Bronchial epithelial cell (primary cell): ENCODE measurements at regions not wholly inside any gene's neighbourhood (a gene's known extent, or its start where the extent isn't known, plus 50 kb on each side); places are given as distances from the start of the nearest gene placed in this dataset.
"Not testable (repeated sequence)": the region's sequence is repeated elsewhere in the genome, so short reads cannot be mapped to it uniquely, and the experiment has no call there.

ENCODE experiments used
- DNase-seq: peaks from one replicate; pipeline ENCODE4 v3.0.0-alpha.2; 2010; ENCODE audit warnings: low read depth
- FAIRE-seq: peaks from 2 replicates; lab custom pipeline; 2011; peaks lifted over from hg19 to GRCh38; lab: Jason Lieb, UNC
- H3K27me3 ChIP-seq: 2 replicates; pipeline ENCODE4 v1.5.1; 2011; ENCODE audit warnings: low read length; ENCODE audit not compliant: control insufficient read depth, insufficient read depth
- H3K36me3 ChIP-seq: 2 replicates; pipeline ENCODE4 v1.5.1; 2011; ENCODE audit warnings: low read length; ENCODE audit not compliant: control insufficient read depth, insufficient read depth
- H3K4me3 ChIP-seq: 2 replicates; pipeline ENCODE4 v1.5.1; 2011; ENCODE audit warnings: mild to moderate bottlenecking, low read depth, low read length, control low read depth
- CTCF ChIP-seq: IDR thresholded peaks from 2 replicates; pipeline ENCODE4 v1.5.1; 2011; ENCODE audit warnings: mild to moderate bottlenecking, moderate library complexity, low read length, control low read depth, inconsistent platforms; ENCODE audit not compliant: insufficient read depth, severe bottlenecking

GRCh38 chr4:34492414-34492813 is 1751.9 kb downstream of the ARAP2 start:
- DNase-seq, result no peak
- Histone ChIP-seq H3K36me3 (no peaks in the 10 kb centered on the region), H3K4me3 (no peak overlapping the region), H3K27me3 (no peaks in the 10 kb centered on the region)
- no peak for FAIRE-seq
- no peak for TF ChIP-seq CTCF

GRCh38 chr4:34502086-34502485 is 1742.2 kb downstream of the ARAP2 start:
- no peak for FAIRE-seq
- DNase-seq, result no peak
- no peak overlapping the region for H3K4me3 ChIP-seq
- no peak for TF ChIP-seq CTCF
- no peaks in the 10 kb centered on the region for H3K36me3 ChIP-seq
- H3K27me3 ChIP-seq, result no peaks in the 10 kb centered on the region

- not testable (repeated sequence) for H3K36me3 ChIP-seq, H3K4me3 ChIP-seq, DNase-seq, H3K27me3 ChIP-seq, FAIRE-seq
Measured at GRCh38 chr4:34504731-34505130, 1739.6 kb downstream of the ARAP2 start.

- not testable (repeated sequence) for FAIRE-seq, H3K27me3 ChIP-seq, H3K36me3 ChIP-seq, H3K4me3 ChIP-seq, DNase-seq
Measured at GRCh38 chr4:34506511-34507092, 1737.7 kb downstream of the ARAP2 start.

GRCh38 chr4:34512616-34513015 is 1731.7 kb downstream of the ARAP2 start:
- Histone ChIP-seq H3K36me3 (no peaks in the 10 kb centered on the region), H3K27me3 (no peaks in the 10 kb centered on the region), H3K4me3 (no peak overlapping the region)
- FAIRE-seq (no peak), DNase-seq (no peak)
- no peak for TF ChIP-seq CTCF

GRCh38 chr4:34516524-34516923 is 1727.8 kb downstream of the ARAP2 start:
- Histone ChIP-seq H3K4me3 (no peak overlapping the region), H3K36me3 (no peaks in the 10 kb centered on the region), H3K27me3 (no peaks in the 10 kb centered on the region)
- TF ChIP-seq CTCF, result no peak
- DNase-seq (no peak), FAIRE-seq (no peak)

- DNase-seq, result no peak
- FAIRE-seq, result no peak
Measured at GRCh38 chr4:34534916-34535315, 1709.4 kb downstream of the ARAP2 start.

More at GRCh38 chr4:34534916-34535315, 1709.4 kb downstream of the ARAP2 start:
- TF ChIP-seq CTCF, result no peak
- no peaks in the 10 kb centered on the region for H3K27me3 ChIP-seq
- no peaks in the 10 kb centered on the region for H3K36me3 ChIP-seq
- no peak overlapping the region for H3K4me3 ChIP-seq
